ENCODE measurements at regions not wholly inside any gene's neighbourhood (a gene's known extent, or its start where the extent isn't known, plus 50 kb on each side); places are given as distances from the start of the nearest gene placed in this dataset.

DNA sequence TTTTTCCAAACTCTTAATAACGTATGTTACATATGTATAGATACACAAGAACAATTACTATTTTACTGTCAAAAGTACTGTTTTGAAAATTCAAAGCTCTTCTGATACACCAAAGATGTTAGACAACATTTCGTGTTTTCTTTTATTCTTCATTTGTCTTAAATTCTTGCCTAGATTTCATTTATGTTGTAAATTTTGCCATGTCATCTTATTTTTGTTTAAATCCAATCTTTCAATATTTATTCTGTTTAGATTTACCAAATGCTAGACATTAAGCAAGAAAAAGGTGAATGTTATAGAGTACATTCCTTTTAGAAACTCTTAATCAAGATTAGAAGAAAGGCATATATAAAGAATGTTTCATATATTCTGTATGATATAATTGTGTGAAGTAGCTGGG lies 876.9 kb downstream of the KCNT2 start:
- no TSS peak for BruUV-seq (replicated peaks)
- Histone ChIP-seq H3K9me3 (replicated peaks; ENCODE audit: control insufficient read depth, insufficient read depth, low read depth, low read length) (no peaks in the 10 kb centered on the region), H3K4me1 (replicated peaks in 1 of 2; ENCODE audit: control insufficient read depth in 2 of 2, insufficient read depth in 2 of 2, low read length in 2 of 2) (no peaks in the 10 kb centered on the region), H3K27ac (ENCODE audit: extremely low read depth, low read depth, low read length) (no peak overlapping the region), H3K9me1 (ENCODE audit: control insufficient read depth, insufficient read depth, low read length) (no peaks in the 10 kb centered on the region), H3K36me3 (ENCODE audit: control insufficient read depth, insufficient read depth, low read length) (no peaks in the 10 kb centered on the region), H3K4me3 (no peak overlapping the region), H2AFZ (ENCODE audit: low read depth, low read length) (no peak overlapping the region), H3K79me2 (ENCODE audit: control insufficient read depth, insufficient read depth, low read length) (no peaks in the 10 kb centered on the region), H3K27me3 (ENCODE audit: control insufficient read depth in 2 of 2, insufficient read depth in 2 of 2, low read length in 2 of 2) (no peaks in the 10 kb centered on the region), H4K20me1 (replicated peaks; ENCODE audit: control insufficient read depth, insufficient read depth, low read length) (no peaks in the 10 kb centered on the region), H3K9ac (ENCODE audit: insufficient read depth in 1 of 2, low read depth in 2 of 2, low read length in 2 of 2) (no peak overlapping the region), H3K4me2 (ENCODE audit: insufficient read depth, low read length) (no peak overlapping the region)
- in situ Hi-C loops (cut with MboI) = no loop called here
- ChIA-PET CTCF (ENCODE audit: low intra/inter-chr PET ratio) (no interaction called here), POLR2A (interaction anchor here (1.7 kb wide), 1 partner anchor 10 kb away, joined by 4 read pairs; no protein-coding TSS in a partner anchor)
- FAIRE-seq (no peak), DNase-seq (ENCODE audit: extremely low read depth in 1 of 4, low spot score in 3 of 4) (no peak), ATAC-seq (no peak)
- TF ChIP-seq CTBP1 (IDR thresholded peaks at IDR 0.05; ENCODE audit: borderline replicate concordance) (no peak), MAFG (tag; conservative IDR thresholded peaks at IDR 0.05) (peak; percentile 73), MAFK (IDR thresholded peaks at IDR 0.05; ENCODE audit: low read length) (peak; percentile 73), MCM5 (IDR thresholded peaks at IDR 0.05; ENCODE audit: low read depth) (no peak), ZNF175 (CRISPR knock-in tag; IDR thresholded peaks at IDR 0.05; ENCODE audit: low read depth) (no peak), MAFF (IDR thresholded peaks at IDR 0.05; ENCODE audit: low read length) (peak; percentile 68; the same call in 1 of the 2 replicates), ZNF316 (IDR thresholded peaks at IDR 0.05) (peak; percentile 90), C11orf30 (IDR thresholded peaks at IDR 0.05; ENCODE audit: low read depth) (peak; percentile 72), ZNF124 (CRISPR knock-in tag; IDR thresholded peaks at IDR 0.05) (no peak)
- TF ChIP-seq, protein P1, sequence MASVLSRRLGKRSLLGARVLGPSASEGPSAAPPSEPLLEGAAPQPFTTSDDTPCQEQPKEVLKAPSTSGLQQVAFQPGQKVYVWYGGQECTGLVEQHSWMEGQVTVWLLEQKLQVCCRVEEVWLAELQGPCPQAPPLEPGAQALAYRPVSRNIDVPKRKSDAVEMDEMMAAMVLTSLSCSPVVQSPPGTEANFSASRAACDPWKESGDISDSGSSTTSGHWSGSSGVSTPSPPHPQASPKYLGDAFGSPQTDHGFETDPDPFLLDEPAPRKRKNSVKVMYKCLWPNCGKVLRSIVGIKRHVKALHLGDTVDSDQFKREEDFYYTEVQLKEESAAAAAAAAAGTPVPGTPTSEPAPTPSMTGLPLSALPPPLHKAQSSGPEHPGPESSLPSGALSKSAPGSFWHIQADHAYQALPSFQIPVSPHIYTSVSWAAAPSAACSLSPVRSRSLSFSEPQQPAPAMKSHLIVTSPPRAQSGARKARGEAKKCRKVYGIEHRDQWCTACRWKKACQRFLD (CRISPR knock-in tag; IDR thresholded peaks at IDR 0.05) = no peak
- TF ChIP-seq, protein P2, sequence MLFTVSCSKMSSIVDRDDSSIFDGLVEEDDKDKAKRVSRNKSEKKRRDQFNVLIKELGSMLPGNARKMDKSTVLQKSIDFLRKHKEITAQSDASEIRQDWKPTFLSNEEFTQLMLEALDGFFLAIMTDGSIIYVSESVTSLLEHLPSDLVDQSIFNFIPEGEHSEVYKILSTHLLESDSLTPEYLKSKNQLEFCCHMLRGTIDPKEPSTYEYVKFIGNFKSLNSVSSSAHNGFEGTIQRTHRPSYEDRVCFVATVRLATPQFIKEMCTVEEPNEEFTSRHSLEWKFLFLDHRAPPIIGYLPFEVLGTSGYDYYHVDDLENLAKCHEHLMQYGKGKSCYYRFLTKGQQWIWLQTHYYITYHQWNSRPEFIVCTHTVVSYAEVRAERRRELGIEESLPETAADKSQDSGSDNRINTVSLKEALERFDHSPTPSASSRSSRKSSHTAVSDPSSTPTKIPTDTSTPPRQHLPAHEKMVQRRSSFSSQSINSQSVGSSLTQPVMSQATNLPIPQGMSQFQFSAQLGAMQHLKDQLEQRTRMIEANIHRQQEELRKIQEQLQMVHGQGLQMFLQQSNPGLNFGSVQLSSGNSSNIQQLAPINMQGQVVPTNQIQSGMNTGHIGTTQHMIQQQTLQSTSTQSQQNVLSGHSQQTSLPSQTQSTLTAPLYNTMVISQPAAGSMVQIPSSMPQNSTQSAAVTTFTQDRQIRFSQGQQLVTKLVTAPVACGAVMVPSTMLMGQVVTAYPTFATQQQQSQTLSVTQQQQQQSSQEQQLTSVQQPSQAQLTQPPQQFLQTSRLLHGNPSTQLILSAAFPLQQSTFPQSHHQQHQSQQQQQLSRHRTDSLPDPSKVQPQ (CRISPR knock-in tag; IDR thresholded peaks at IDR 0.05; ENCODE audit: borderline replicate concordance) = no peak
- TF ChIP-seq, protein P3, sequence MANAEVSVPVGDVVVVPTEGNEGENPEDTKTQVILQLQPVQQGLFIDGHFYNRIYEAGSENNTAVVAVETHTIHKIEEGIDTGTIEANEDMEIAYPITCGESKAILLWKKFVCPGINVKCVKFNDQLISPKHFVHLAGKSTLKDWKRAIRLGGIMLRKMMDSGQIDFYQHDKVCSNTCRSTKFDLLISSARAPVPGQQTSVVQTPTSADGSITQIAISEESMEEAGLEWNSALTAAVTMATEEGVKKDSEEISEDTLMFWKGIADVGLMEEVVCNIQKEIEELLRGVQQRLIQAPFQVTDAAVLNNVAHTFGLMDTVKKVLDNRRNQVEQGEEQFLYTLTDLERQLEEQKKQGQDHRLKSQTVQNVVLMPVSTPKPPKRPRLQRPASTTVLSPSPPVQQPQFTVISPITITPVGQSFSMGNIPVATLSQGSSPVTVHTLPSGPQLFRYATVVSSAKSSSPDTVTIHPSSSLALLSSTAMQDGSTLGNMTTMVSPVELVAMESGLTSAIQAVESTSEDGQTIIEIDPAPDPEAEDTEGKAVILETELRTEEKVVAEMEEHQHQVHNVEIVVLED (CRISPR knock-in tag; IDR thresholded peaks at IDR 0.05) = no peak
- WGBS (ENCODE audit: insufficient coverage, low coverage, missing lambda C conversion rate) = 15% methylated on average over 2 of the region's 2 CpGs
- intact Hi-C loops (cut with micrococcal nuclease) = no loop called here

All from K562 (cell line).